GM12875 (cell line): ENCODE measurements at regions not wholly inside any gene's neighbourhood (a gene's known extent, or its start where the extent isn't known, plus 50 kb on each side); places are given as distances from the start of the nearest gene placed in this dataset.

Experiments used
- H3K4me3 ChIP-seq: one replicate; pipeline ENCODE4 v1.5.1; 2011; ENCODE audit warnings: low read depth, low read length, control low read depth
- CTCF ChIP-seq: IDR thresholded peaks from 2 replicates; pipeline ENCODE4 v1.5.1; 2011; ENCODE audit warnings: low read depth, mild to moderate bottlenecking, control low read depth, inconsistent platforms, low read length, moderate library complexity, borderline replicate concordance; ENCODE audit not compliant: insufficient read depth

- TF ChIP-seq CTCF, result no peak
- H3K4me3 ChIP-seq, result no peak overlapping the region
These were observed 206.5 kb upstream of the ZMIZ1 start for GRCh38 chr10:78862328-78862640.

GRCh38 chr10:78863140-78863905, 205.4 kb upstream of the ZMIZ1 start:
- no peak overlapping the region for H3K4me3 ChIP-seq
- no peak for TF ChIP-seq CTCF

- no peak overlapping the region for H3K4me3 ChIP-seq
- no peak for TF ChIP-seq CTCF
These were observed 204.9 kb upstream of the ZMIZ1 start for GRCh38 chr10:78863906-78864239.

- TF ChIP-seq CTCF, result no peak
These were observed 203.8 kb upstream of the ZMIZ1 start for GRCh38 chr10:78864761-78865537.

GRCh38 chr10:78865538-78865875, 203.3 kb upstream of the ZMIZ1 start:
- TF ChIP-seq CTCF, result no peak
- H3K4me3 ChIP-seq, result no peak overlapping the region

More at GRCh38 chr10:78864761-78865537, 203.8 kb upstream of the ZMIZ1 start:
- H3K4me3 ChIP-seq, result no peak overlapping the region

- no peak overlapping the region for H3K4me3 ChIP-seq
- TF ChIP-seq CTCF, result no peak
These were observed 202.6 kb upstream of the ZMIZ1 start for GRCh38 chr10:78865931-78866717.
